GM12874 (cell line): ENCODE measurements at regions not wholly inside any gene's neighbourhood (a gene's known extent, or its start where the extent isn't known, plus 50 kb on each side); places are given as distances from the start of the nearest gene placed in this dataset.

Experiments used
- CTCF ChIP-seq: IDR thresholded peaks from 2 replicates; pipeline ENCODE4 v1.5.1; 2011; ENCODE audit warnings: low read depth, mild to moderate bottlenecking, control low read depth, low read length, moderate library complexity; ENCODE audit not compliant: insufficient read depth

GRCh38 chr11:116600930-116601329 lies 171.9 kb downstream of the BUD13 start:
- no peak for TF ChIP-seq CTCF

GRCh38 chr11:116598556-116598955 lies 174.2 kb downstream of the BUD13 start:
- TF ChIP-seq CTCF: no peak

- no peak for TF ChIP-seq CTCF
Observed at GRCh38 chr11:116598036-116598435, 174.8 kb downstream of the BUD13 start.

- TF ChIP-seq CTCF: no peak
Observed at GRCh38 chr11:116596346-116597260, 176.2 kb downstream of the BUD13 start.

GRCh38 chr11:116595305-116595880 lies 177.4 kb downstream of the BUD13 start:
- TF ChIP-seq CTCF: no peak

GRCh38 chr11:116590844-116591570 lies 181.8 kb downstream of the BUD13 start:
- no peak for TF ChIP-seq CTCF

GRCh38 chr11:116589402-116589801 lies 183.4 kb downstream of the BUD13 start:
- no peak for TF ChIP-seq CTCF
